ENCODE measurements at regions not wholly inside any gene's neighbourhood (a gene's known extent, or its start where the extent isn't known, plus 50 kb on each side); places are given as distances from the start of the nearest gene placed in this dataset.

GRCh38 chr3:26525013-26525412, 97.6 kb upstream of the LRRC3B start:
- DNase-seq (ENCODE audit: low read depth): no peak

GRCh38 chr3:26535151-26535550, 87.4 kb upstream of the LRRC3B start:
- no peak for DNase-seq (ENCODE audit: low read depth)

- no peak for DNase-seq (ENCODE audit: low read depth)
Measured at GRCh38 chr3:26536955-26537354, 85.6 kb upstream of the LRRC3B start.

GRCh38 chr3:26550413-26550812, 72.2 kb upstream of the LRRC3B start:
- no peak for DNase-seq (ENCODE audit: low read depth)

- DNase-seq (ENCODE audit: low read depth): no peak
Measured at GRCh38 chr3:26556637-26557036, 65.9 kb upstream of the LRRC3B start.

GRCh38 chr3:26558257-26558656, 64.3 kb upstream of the LRRC3B start:
- no peak for DNase-seq (ENCODE audit: low read depth)

GRCh38 chr3:26559227-26559626, 63.3 kb upstream of the LRRC3B start:
- DNase-seq (ENCODE audit: low read depth): no peak

GRCh38 chr3:26560081-26560480, 62.5 kb upstream of the LRRC3B start:
- no peak for DNase-seq (ENCODE audit: low read depth)

- DNase-seq (ENCODE audit: low read depth): no peak
Measured at GRCh38 chr3:26562021-26562768, 60.4 kb upstream of the LRRC3B start.

Measured in non-pigmented ciliary epithelial cell (primary cell).